GM23338 (cell line): ENCODE measurements at regions not wholly inside any gene's neighbourhood (a gene's known extent, or its start where the extent isn't known, plus 50 kb on each side); places are given as distances from the start of the nearest gene placed in this dataset.

ENCODE experiments used
- ATAC-seq: fragments of 200-7000 bp; cut with Tn5 transposase; 3 replicates; pipeline ENCODE4 v1.9.1; 2020
- DNase-seq: peaks from one replicate; pipeline ENCODE4 v3.0.0-alpha.2; 2015; ENCODE audit warnings: low spot score
- H2AFZ ChIP-seq: fragments of 200-600 bp; sonication (generic); 2 replicates; pipeline ENCODE4 v1.8.0; 2016; ENCODE audit warnings: antibody characterized with exemption, mild to moderate bottlenecking, moderate library complexity
- H3F3A ChIP-seq: fragments of 200-600 bp; sonication (generic); replicated peaks from 2 replicates; pipeline ENCODE4 v1.8.0; 2017; ENCODE audit warnings: antibody characterized with exemption, mixed run types, low read depth
- H3K27ac ChIP-seq: fragments of 200-600 bp; sonication (generic); 2 replicates; pipeline ENCODE4 v1.6.1; 2016; ENCODE audit warnings: low read depth
- H3K27me3 ChIP-seq: fragments of 200-600 bp; sonication (generic); 2 replicates; pipeline ENCODE4 v1.8.0; 2016; ENCODE audit warnings: mild to moderate bottlenecking, mixed run types, moderate library complexity; ENCODE audit not compliant: insufficient read depth
- H3K36me3 ChIP-seq: fragments of 200-600 bp; sonication (generic); 2 replicates; pipeline ENCODE4 v1.8.0; 2016; ENCODE audit warnings: mild to moderate bottlenecking; ENCODE audit not compliant: insufficient read depth
- H3K4me1 ChIP-seq: fragments of 200-600 bp; sonication (generic); 2 replicates; pipeline ENCODE4 v1.8.0; 2016; ENCODE audit warnings: mild to moderate bottlenecking, moderate library complexity; ENCODE audit not compliant: insufficient read depth
- H3K4me2 ChIP-seq: fragments of 200-600 bp; sonication (generic); 2 replicates; pipeline ENCODE4 v1.7.1; 2017; ENCODE audit warnings: mixed run types
- H3K4me3 ChIP-seq: fragments of 200-600 bp; sonication (generic); 2 replicates; pipeline ENCODE4 v1.6.1; 2016; ENCODE audit warnings: mixed run types
- H3K79me2 ChIP-seq: fragments of 200-600 bp; sonication (generic); replicated peaks from 2 replicates; pipeline ENCODE4 v1.8.0; 2017; ENCODE audit warnings: mild to moderate bottlenecking; ENCODE audit not compliant: insufficient read depth
- H3K9me2 ChIP-seq: fragments of 200-600 bp; sonication (generic); 2 replicates; pipeline ENCODE4 v1.8.0; 2017; ENCODE audit not compliant: insufficient read depth
- H4K20me1 ChIP-seq: fragments of 200-600 bp; sonication (generic); replicated peaks from 2 replicates; pipeline ENCODE4 v1.8.0; 2017; ENCODE audit warnings: mild to moderate bottlenecking; ENCODE audit not compliant: insufficient read depth
- H3K27ac Mint-ChIP-seq: 2 replicates; pipeline ENCODE4 v1.8.0; 2020; ENCODE audit warnings: inconsistent platforms, mild to moderate bottlenecking, moderate library complexity, mixed read lengths
- H3K27me3 Mint-ChIP-seq: 3 replicates; pipeline ENCODE4 v1.8.0; 2022; ENCODE audit warnings: low read depth, mild to moderate bottlenecking, moderate library complexity, mixed read lengths, inconsistent platforms; ENCODE audit not compliant: insufficient read depth, poor library complexity
- H3K36me3 Mint-ChIP-seq: 3 replicates; pipeline ENCODE4 v1.8.0; 2021; ENCODE audit warnings: low read depth, mild to moderate bottlenecking, inconsistent platforms, moderate library complexity, mixed read lengths
- H3K4me1 Mint-ChIP-seq: 3 replicates; pipeline ENCODE4 v1.8.0; 2020; ENCODE audit warnings: mild to moderate bottlenecking, inconsistent platforms, mixed read lengths
- H3K4me3 Mint-ChIP-seq: 3 replicates; pipeline ENCODE4 v1.8.0; 2021; ENCODE audit warnings: moderate library complexity, mild to moderate bottlenecking, inconsistent platforms, mixed read lengths
- H3K9me3 Mint-ChIP-seq: 3 replicates; pipeline ENCODE4 v1.8.0; 2020; ENCODE audit warnings: moderate library complexity, mild to moderate bottlenecking, inconsistent platforms, mixed read lengths
- CREB1 ChIP-seq: fragments of 250-450 bp; sonication (Bioruptor Pico); IDR thresholded peaks from 2 replicates; pipeline ENCODE4 v1.5.0; 2020; ENCODE audit warnings: low read depth, mild to moderate bottlenecking, moderate library complexity
- EZH2 ChIP-seq: fragments of 200-600 bp; sonication (generic); IDR thresholded peaks from one replicate; pipeline ENCODE4 v1.8.0; 2017; ENCODE audit warnings: antibody characterized with exemption, mild to moderate bottlenecking, low read depth; ENCODE audit not compliant: unreplicated experiment
- EZH2phosphoT487 ChIP-seq: fragments of 200-600 bp; sonication (generic); IDR thresholded peaks from one replicate; pipeline ENCODE4 v1.8.1; 2018; ENCODE audit warnings: antibody characterized with exemption; ENCODE audit not compliant: unreplicated experiment
- JUNB ChIP-seq: IDR thresholded peaks from one replicate; pipeline ENCODE4 v1.6.1; 2016; ENCODE audit warnings: antibody characterized with exemption; ENCODE audit not compliant: unreplicated experiment
- NANOG ChIP-seq: IDR thresholded peaks from 2 replicates; pipeline ENCODE4 v1.6.1; 2016; ENCODE audit warnings: antibody characterized with exemption, borderline replicate concordance
- POLR2AphosphoS5 ChIP-seq: IDR thresholded peaks from 2 replicates; pipeline ENCODE4 v1.6.1; 2016; ENCODE audit warnings: antibody characterized with exemption, low read depth
- STAT1 ChIP-seq: IDR thresholded peaks from one replicate; pipeline ENCODE4 v1.6.1; 2016; ENCODE audit warnings: antibody characterized with exemption; ENCODE audit not compliant: unreplicated experiment
- ZNF331 ChIP-seq: fragments of 250-450 bp; sonication (Bioruptor Pico); IDR thresholded peaks from 2 replicates; pipeline ENCODE4 v1.5.0; 2020; ENCODE audit warnings: low read depth, mild to moderate bottlenecking, moderate library complexity
- TF ChIP-seq, protein P1 (sequence below): IDR thresholded peaks from one replicate; pipeline ENCODE4 v1.6.1; 2018; ENCODE audit warnings: antibody characterized with exemption; ENCODE audit not compliant: unreplicated experiment
- TF ChIP-seq, protein P2 (sequence below), 2 experiments: fragments of 200-600 bp in 1 of 2; sonication (generic) in 1 of 2; conservative IDR thresholded peaks; 2 replicates each; pipeline versions ENCODE4 v1.5.1 to v1.6.1; 2016 to 2017; ENCODE audit warnings: antibody characterized with exemption in 2 of 2, low read depth in 2 of 2, mild to moderate bottlenecking in 2 of 2, moderate library complexity in 1 of 2
- TF ChIP-seq, protein P3 (sequence below): IDR thresholded peaks from 2 replicates; pipeline ENCODE4 v1.6.1; 2016; ENCODE audit warnings: antibody characterized with exemption

DNA sequence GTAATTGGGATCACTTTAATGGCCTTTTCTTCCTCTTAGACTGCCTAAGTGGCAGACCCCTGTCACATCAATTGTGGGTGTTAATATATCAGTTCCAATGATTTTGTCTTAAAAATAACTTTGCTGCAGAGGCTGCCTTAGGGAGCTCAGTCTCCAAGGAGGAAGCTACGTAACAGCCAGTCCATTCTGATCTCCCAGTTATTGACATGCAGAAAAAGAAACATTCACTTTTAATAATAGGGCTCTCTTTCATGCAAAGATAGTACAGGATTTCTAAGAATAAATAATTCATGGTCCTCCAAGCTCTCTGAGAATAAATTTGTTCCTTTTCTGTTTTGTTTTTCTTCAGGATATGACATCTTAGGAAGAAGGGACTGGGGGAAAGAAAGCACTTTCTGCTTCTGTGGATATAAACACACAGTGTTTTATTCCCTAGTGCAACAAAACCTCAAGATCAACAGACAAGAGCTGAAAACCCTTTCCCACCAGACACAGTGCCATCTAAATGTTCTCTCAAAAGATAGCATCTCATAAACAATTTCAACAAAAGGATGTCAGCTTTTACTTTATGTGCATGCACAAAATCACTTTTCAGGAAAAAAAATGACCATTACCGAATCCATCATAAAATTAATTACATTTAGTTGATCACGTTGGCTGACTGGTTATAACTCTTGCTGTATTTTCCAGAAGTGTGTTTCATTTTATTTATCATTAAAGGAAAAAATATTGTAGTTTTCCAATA is 372.4 kb upstream of the SLC7A11 start:
- Histone ChIP-seq H3K4me3 (peak overlapping the region; percentile 32), H3K27ac (peak overlapping the region; percentile 64), H3K4me1 (peaks cover 44% of the 10 kb centered on the region), H4K20me1 (no peaks in the 10 kb centered on the region), H2AFZ (peak overlapping the region; percentile 2; the same call in 1 of the 2 replicates), H3K9me2 (peaks cover 11% of the 10 kb centered on the region), H3K79me2 (no peaks in the 10 kb centered on the region), H3K4me2 (peak overlapping the region; percentile 69), H3K36me3 (peaks cover 7% of the 10 kb centered on the region; the same call in 1 of the 2 replicates), H3F3A (no peaks in the 10 kb centered on the region), H3K27me3 (no peaks in the 10 kb centered on the region)
- peak overlapping the region; percentile 29; the same call in 1 of the 3 replicates for H3K4me3 Mint-ChIP-seq
- no peak for DNase-seq
- H3K36me3 Mint-ChIP-seq, result peaks cover 23% of the 10 kb centered on the region
- peaks cover 18% of the 10 kb centered on the region; the same call in 2 of the 3 replicates for H3K9me3 Mint-ChIP-seq
- peaks cover 36% of the 10 kb centered on the region for H3K4me1 Mint-ChIP-seq
- ATAC-seq, result no peak
- H3K27me3 Mint-ChIP-seq, result peaks cover 1% of the 10 kb centered on the region
- H3K27ac Mint-ChIP-seq, result peak overlapping the region; percentile 84
- TF ChIP-seq, protein P1, sequence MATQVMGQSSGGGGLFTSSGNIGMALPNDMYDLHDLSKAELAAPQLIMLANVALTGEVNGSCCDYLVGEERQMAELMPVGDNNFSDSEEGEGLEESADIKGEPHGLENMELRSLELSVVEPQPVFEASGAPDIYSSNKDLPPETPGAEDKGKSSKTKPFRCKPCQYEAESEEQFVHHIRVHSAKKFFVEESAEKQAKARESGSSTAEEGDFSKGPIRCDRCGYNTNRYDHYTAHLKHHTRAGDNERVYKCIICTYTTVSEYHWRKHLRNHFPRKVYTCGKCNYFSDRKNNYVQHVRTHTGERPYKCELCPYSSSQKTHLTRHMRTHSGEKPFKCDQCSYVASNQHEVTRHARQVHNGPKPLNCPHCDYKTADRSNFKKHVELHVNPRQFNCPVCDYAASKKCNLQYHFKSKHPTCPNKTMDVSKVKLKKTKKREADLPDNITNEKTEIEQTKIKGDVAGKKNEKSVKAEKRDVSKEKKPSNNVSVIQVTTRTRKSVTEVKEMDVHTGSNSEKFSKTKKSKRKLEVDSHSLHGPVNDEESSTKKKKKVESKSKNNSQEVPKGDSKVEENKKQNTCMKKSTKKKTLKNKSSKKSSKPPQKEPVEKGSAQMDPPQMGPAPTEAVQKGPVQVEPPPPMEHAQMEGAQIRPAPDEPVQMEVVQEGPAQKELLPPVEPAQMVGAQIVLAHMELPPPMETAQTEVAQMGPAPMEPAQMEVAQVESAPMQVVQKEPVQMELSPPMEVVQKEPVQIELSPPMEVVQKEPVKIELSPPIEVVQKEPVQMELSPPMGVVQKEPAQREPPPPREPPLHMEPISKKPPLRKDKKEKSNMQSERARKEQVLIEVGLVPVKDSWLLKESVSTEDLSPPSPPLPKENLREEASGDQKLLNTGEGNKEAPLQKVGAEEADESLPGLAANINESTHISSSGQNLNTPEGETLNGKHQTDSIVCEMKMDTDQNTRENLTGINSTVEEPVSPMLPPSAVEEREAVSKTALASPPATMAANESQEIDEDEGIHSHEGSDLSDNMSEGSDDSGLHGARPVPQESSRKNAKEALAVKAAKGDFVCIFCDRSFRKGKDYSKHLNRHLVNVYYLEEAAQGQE, result no peak
- TF ChIP-seq NANOG, result peak; percentile 72
- no peak for TF ChIP-seq EZH2phosphoT487
- TF ChIP-seq, protein P2, sequence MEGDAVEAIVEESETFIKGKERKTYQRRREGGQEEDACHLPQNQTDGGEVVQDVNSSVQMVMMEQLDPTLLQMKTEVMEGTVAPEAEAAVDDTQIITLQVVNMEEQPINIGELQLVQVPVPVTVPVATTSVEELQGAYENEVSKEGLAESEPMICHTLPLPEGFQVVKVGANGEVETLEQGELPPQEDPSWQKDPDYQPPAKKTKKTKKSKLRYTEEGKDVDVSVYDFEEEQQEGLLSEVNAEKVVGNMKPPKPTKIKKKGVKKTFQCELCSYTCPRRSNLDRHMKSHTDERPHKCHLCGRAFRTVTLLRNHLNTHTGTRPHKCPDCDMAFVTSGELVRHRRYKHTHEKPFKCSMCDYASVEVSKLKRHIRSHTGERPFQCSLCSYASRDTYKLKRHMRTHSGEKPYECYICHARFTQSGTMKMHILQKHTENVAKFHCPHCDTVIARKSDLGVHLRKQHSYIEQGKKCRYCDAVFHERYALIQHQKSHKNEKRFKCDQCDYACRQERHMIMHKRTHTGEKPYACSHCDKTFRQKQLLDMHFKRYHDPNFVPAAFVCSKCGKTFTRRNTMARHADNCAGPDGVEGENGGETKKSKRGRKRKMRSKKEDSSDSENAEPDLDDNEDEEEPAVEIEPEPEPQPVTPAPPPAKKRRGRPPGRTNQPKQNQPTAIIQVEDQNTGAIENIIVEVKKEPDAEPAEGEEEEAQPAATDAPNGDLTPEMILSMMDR (conservative IDR thresholded peaks at IDR 0.05; ENCODE audit: low read depth in 2 of 2), result no peak
- TF ChIP-seq STAT1, result no peak
- TF ChIP-seq POLR2AphosphoS5, result no peak
- no peak for TF ChIP-seq ZNF331

GRCh38 chr4:138612428-138612827 is 370.3 kb upstream of the SLC7A11 start:
- peak overlapping the region; percentile 64; the same call in 1 of the 2 replicates for H3K4me2 ChIP-seq
- H3K79me2 ChIP-seq, result no peaks in the 10 kb centered on the region
- no peak overlapping the region for H3K4me3 Mint-ChIP-seq
- DNase-seq (no peak), ATAC-seq (no peak)
- TF ChIP-seq CREB1 (CRISPR knock-in tag), result no peak
- TF ChIP-seq JUNB, result no peak
- TF ChIP-seq STAT1, result no peak
- TF ChIP-seq, protein P2 (conservative IDR thresholded peaks at IDR 0.05; ENCODE audit: low read depth in 2 of 2), result no peak
- TF ChIP-seq ZNF331, result no peak
- no peak for TF ChIP-seq EZH2
- TF ChIP-seq POLR2AphosphoS5, result no peak
- TF ChIP-seq, protein P3, sequence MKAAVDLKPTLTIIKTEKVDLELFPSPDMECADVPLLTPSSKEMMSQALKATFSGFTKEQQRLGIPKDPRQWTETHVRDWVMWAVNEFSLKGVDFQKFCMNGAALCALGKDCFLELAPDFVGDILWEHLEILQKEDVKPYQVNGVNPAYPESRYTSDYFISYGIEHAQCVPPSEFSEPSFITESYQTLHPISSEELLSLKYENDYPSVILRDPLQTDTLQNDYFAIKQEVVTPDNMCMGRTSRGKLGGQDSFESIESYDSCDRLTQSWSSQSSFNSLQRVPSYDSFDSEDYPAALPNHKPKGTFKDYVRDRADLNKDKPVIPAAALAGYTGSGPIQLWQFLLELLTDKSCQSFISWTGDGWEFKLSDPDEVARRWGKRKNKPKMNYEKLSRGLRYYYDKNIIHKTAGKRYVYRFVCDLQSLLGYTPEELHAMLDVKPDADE, result no peak
- no peak overlapping the region for H3K4me3 ChIP-seq
- peaks cover 44% of the 10 kb centered on the region for H3K4me1 ChIP-seq
- H4K20me1 ChIP-seq, result no peaks in the 10 kb centered on the region
- peaks cover 14% of the 10 kb centered on the region for H3K9me2 ChIP-seq
- no peaks in the 10 kb centered on the region for H3F3A ChIP-seq
- peaks cover 36% of the 10 kb centered on the region for H3K4me1 Mint-ChIP-seq
- no peaks in the 10 kb centered on the region for H3K27me3 ChIP-seq
- H3K27ac ChIP-seq, result no peak overlapping the region
- no peak overlapping the region for H2AFZ ChIP-seq
- H3K9me3 Mint-ChIP-seq, result peaks cover 10% of the 10 kb centered on the region; the same call in 2 of the 3 replicates
- peaks cover 7% of the 10 kb centered on the region; the same call in 1 of the 2 replicates for H3K36me3 ChIP-seq
- H3K27ac Mint-ChIP-seq, result peak overlapping the region; percentile 2; the same call in 1 of the 2 replicates
- H3K36me3 Mint-ChIP-seq, result peaks cover 14% of the 10 kb centered on the region
- H3K27me3 Mint-ChIP-seq, result peaks cover 1% of the 10 kb centered on the region
